Tibial artery (tissue), 4 donors: ENCODE measurements at regions not wholly inside any gene's neighbourhood (a gene's known extent, or its start where the extent isn't known, plus 50 kb on each side); places are given as distances from the start of the nearest gene placed in this dataset.

Source experiments
- DNase-seq, 2 donors: peaks; one replicate each; pipeline ENCODE4 v3.0.0-alpha.2; 2019
- H3K27ac ChIP-seq, 2 donors: fragments of 200-600 bp; sonication (generic) in 1 of 2; 1 replicate in 1 of 2; 2 replicates in 1 of 2; pipeline ENCODE4 v1.5.1; 2018 to 2019; ENCODE audit warnings: mild to moderate bottlenecking in 1 of 2
- H3K27me3 ChIP-seq, 2 donors: fragments of 200-600 bp; sonication (generic) in 1 of 2; one replicate each; pipeline versions ENCODE4 v1.5.1 to v1.6.0; 2016 to 2019
- H3K36me3 ChIP-seq, 3 donors: fragments of 200-600 bp; sonication (generic) in 2 of 3; one replicate each; pipeline ENCODE4 v1.5.1; 2016 to 2019; ENCODE audit warnings: mild to moderate bottlenecking in 2 of 3
- H3K4me1 ChIP-seq, 4 donors: fragments of 200-600 bp; sonication (generic) in 2 of 4; 1 replicate in 3 of 4; 2 replicates in 1 of 4; pipeline ENCODE4 v1.5.1; 2016 to 2019
- H3K4me3 ChIP-seq, 2 donors: fragments of 200-600 bp; sonication (generic) in 1 of 2; 1 replicate in 1 of 2; 2 replicates in 1 of 2; pipeline ENCODE4 v1.5.1; 2018 to 2019; ENCODE audit warnings: mild to moderate bottlenecking in 2 of 2
- H3K9me3 ChIP-seq, 3 donors: fragments of 200-600 bp; sonication (generic) in 1 of 3; one replicate each; pipeline ENCODE4 v1.5.1; 2016 to 2019
- intact Hi-C: fragments of 100-400 bp; cut with DNase I; formaldehyde crosslinking; loops from one replicate; pipeline ENCODE4 v1.15.0; 2023; ENCODE audit warnings: low total_unique reads
- TF ChIP-seq, protein P1 (sequence below), 2 experiments: fragments of 200-600 bp in 1 of 2; fragments of 450-650 bp in 1 of 2; IDR thresholded peaks; one replicate each; pipeline ENCODE4 v1.5.1; 2017 to 2019; ENCODE audit warnings: antibody characterized with exemption in 2 of 2, mild to moderate bottlenecking in 1 of 2, moderate library complexity in 1 of 2

DNA sequence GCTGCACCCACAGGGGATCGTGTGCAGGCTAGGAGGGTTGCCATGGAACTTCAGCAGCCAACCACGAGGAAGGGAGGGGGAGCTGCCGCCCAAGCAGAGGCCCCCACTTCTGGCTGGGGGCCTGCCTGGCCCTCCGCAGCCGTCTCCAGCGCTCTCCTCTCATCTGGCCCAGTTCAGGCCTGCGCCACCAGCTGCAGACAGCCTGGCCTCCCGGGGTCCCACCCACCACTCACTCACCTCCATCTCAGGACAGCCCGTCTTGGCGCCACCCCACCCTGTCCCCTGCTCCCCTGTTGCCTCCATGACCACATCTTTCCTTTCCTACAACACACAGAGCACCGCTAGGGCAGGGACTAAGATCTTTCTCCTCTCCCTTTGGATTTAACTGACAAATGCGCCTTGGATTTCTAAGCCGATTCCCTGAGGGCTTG lies 98.7 kb downstream of the ANKRD60 start:
- Histone ChIP-seq H3K27me3 (no peaks in the 10 kb centered on the region), H3K9me3 (no peaks in the 10 kb centered on the region), H3K4me1 (peaks cover 0 to 62% (median 42%) of the 10 kb centered on the region in 4 donors), H3K4me3 (no peak overlapping the region), H3K27ac (peak overlapping the region; percentile 75 to 85), H3K36me3 (no peaks in the 10 kb centered on the region)
- TF ChIP-seq, protein P1, sequence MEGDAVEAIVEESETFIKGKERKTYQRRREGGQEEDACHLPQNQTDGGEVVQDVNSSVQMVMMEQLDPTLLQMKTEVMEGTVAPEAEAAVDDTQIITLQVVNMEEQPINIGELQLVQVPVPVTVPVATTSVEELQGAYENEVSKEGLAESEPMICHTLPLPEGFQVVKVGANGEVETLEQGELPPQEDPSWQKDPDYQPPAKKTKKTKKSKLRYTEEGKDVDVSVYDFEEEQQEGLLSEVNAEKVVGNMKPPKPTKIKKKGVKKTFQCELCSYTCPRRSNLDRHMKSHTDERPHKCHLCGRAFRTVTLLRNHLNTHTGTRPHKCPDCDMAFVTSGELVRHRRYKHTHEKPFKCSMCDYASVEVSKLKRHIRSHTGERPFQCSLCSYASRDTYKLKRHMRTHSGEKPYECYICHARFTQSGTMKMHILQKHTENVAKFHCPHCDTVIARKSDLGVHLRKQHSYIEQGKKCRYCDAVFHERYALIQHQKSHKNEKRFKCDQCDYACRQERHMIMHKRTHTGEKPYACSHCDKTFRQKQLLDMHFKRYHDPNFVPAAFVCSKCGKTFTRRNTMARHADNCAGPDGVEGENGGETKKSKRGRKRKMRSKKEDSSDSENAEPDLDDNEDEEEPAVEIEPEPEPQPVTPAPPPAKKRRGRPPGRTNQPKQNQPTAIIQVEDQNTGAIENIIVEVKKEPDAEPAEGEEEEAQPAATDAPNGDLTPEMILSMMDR (IDR thresholded peaks at IDR 0.05), result no peak
- intact Hi-C loops, result no loop called here
- peak in 1 of 2 donors; percentile 65 for DNase-seq

DNA sequence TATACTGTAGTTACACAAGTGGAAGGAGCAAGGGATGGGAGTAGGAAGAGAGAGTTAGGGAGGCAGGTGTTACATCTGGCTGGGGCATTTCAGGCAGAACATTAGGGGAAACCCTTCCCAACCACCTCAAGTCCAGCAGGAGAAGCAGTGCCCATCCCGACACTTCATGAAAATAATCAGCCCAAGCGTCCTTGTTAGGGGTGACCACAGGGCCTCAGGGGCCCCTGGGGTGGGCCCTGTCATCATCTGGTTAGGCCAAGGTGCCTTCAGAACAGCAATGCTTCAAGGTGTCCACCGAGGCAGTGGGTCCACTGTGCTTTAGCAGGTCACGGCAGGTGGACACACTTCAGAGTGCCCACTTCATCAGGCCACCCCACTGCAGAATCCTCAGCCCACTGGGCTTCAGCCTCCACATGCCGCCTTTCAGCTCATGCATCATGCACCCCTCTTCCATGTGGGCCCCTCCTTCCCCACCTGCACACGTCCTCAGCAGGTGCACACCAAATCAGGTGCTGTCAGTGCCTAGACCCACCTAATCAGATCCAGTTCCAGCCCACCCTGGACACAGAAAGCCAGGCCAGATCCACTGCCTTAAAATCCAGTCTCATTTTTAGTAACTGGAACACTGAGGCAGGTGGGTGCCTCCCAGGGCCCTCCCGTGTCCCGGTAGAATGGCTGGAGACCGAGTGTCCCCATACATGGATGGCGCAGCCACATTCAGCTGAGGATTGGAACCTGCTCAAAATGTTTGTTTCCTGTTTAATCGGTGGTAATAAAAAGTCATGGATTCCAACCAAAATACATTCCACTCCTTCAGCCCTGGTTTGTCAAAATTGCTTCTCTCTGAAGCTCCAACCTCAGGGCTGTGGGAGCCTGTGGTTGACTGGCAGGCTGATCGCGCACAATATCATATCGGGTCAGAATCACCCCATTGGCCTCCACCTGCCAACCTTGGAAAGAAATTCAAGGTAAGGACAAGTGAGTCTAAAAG lies 99.5 kb downstream of the ANKRD60 start:
- H3K27me3 ChIP-seq, result no peaks in the 10 kb centered on the region

DNA sequence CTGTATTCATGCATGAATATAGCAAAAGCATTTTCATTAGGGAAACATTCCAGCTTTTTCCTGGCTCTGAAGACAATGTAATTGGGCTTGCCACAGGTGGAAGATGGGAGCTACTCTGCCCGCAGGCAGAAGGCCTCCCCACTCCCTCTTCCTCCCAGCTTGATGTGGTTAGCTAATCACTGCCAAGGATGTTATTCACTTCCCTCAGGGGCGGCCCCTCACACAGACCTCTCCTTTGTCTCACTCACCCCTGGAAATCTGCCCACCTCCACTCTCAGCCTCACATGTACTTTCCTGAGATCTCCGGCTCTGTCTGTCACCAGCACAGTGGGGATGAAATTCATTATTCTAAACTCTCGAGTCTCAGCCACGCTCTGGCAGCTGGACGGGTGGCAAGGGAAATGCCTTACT lies 100.7 kb downstream of the ANKRD60 start:
- intact Hi-C loops, result no loop called here
- Histone ChIP-seq H3K27ac (peak overlapping the region; percentile 75 to 85), H3K27me3 (no peaks in the 10 kb centered on the region), H3K9me3 (no peaks in the 10 kb centered on the region), H3K4me1 (peaks cover 0 to 45% (median 35%) of the 10 kb centered on the region in 4 donors), H3K36me3 (no peaks in the 10 kb centered on the region), H3K4me3 (no peak overlapping the region)
- TF ChIP-seq, protein P1 (IDR thresholded peaks at IDR 0.05), result no peak
- DNase-seq, result peak in 1 of 2 donors; percentile 63

More for the DNA sequence above, 99.5 kb downstream of the ANKRD60 start:
- DNase-seq, result no peak
- TF ChIP-seq, protein P1 (IDR thresholded peaks at IDR 0.05), result no peak
- intact Hi-C loops, result no loop called here
- Histone ChIP-seq H3K9me3 (no peaks in the 10 kb centered on the region), H3K36me3 (no peaks in the 10 kb centered on the region), H3K27ac (peak overlapping the region; percentile 75 to 85), H3K4me1 (peaks cover 0 to 57% (median 41%) of the 10 kb centered on the region in 4 donors), H3K4me3 (no peak overlapping the region)

DNA sequence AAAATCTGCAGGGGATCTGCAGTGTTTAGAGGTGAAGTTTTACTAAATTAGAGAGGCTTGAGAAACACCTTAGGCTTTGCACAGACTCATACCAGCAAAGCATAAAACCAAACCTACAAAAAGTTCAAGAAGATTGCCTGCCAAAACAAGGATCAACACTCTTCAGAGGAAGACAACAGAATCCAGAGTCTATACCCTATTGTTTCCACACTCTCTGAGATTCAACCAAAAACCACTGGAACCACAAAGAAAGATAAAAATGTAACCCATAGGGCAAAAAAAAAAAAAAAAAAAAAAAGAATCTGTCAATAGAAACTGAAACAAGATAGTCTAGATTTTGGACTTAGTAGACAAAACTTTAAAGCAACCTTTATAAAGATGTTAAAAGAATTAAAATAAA lies 102.7 kb downstream of the ANKRD60 start:
- Histone ChIP-seq H3K4me1 (peaks cover 0 to 29% (median 23%) of the 10 kb centered on the region in 4 donors), H3K4me3 (no peak overlapping the region), H3K27ac (no peak overlapping the region), H3K9me3 (no peaks in the 10 kb centered on the region), H3K27me3 (no peaks in the 10 kb centered on the region), H3K36me3 (no peaks in the 10 kb centered on the region)
- intact Hi-C loops, result no loop called here
- TF ChIP-seq, protein P1 (IDR thresholded peaks at IDR 0.05), result no peak
- no peak for DNase-seq

DNA sequence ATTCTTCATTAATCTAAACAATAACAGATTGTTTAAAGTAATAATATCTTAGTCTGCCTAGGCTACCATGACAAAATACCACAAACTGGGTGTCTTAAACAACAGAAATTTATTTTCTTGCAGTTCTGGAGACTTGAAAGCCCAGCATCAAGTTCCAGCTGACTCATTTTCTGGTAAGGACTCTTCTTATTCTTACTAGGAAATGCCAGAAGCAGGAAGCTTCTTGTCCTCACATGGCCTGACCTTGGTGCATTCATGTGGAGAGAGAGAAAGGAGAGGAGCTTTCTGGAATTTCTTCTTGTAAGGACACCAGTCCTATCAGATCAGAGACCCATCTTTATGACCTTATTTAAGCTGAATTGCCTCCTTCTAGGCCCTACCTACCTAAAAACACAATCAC lies 110.5 kb downstream of the ANKRD60 start:
- DNase-seq, result no peak
- no peaks in the 10 kb centered on the region for H3K36me3 ChIP-seq
- H3K27ac ChIP-seq, result no peak overlapping the region
- intact Hi-C loops, result no loop called here
- H3K9me3 ChIP-seq, result no peaks in the 10 kb centered on the region
- no peak overlapping the region for H3K4me3 ChIP-seq
- TF ChIP-seq, protein P1 (IDR thresholded peaks at IDR 0.05), result no peak
- peaks cover 0 to under 1% (median 0%) of the 10 kb centered on the region in 4 donors for H3K4me1 ChIP-seq
- H3K27me3 ChIP-seq, result no peaks in the 10 kb centered on the region
